IPS-15b (cell line): ENCODE measurements at regions not wholly inside any gene's neighbourhood (a gene's known extent, or its start where the extent isn't known, plus 50 kb on each side); places are given as distances from the start of the nearest gene placed in this dataset.

Source experiments
- H3K27me3 ChIP-seq: one replicate; pipeline ENCODE4 v1.6.1; 2013; ENCODE audit warnings: low read length; ENCODE audit not compliant: control insufficient read depth, insufficient read depth
- H3K36me3 ChIP-seq: one replicate; pipeline ENCODE4 v1.6.1; 2013; ENCODE audit warnings: low read length; ENCODE audit not compliant: control insufficient read depth, insufficient read depth
- H3K4me1 ChIP-seq: one replicate; pipeline ENCODE4 v1.6.1; 2013; ENCODE audit warnings: mild to moderate bottlenecking, low read length; ENCODE audit not compliant: control insufficient read depth, insufficient read depth
- H3K4me3 ChIP-seq: one replicate; pipeline ENCODE4 v1.5.1; 2013; ENCODE audit warnings: low read depth, low read length
- H3K9ac ChIP-seq: one replicate; pipeline ENCODE4 v1.6.1; 2013; ENCODE audit warnings: low read depth, mild to moderate bottlenecking, low read length
- H3K9me3 ChIP-seq: one replicate; pipeline ENCODE4 v1.6.1; 2013; ENCODE audit warnings: mild to moderate bottlenecking, low read length; ENCODE audit not compliant: control insufficient read depth, insufficient read depth

- H3K9ac ChIP-seq = no peak overlapping the region
- H3K27me3 ChIP-seq = no peaks in the 10 kb centered on the region
- peaks cover 10% of the 10 kb centered on the region for H3K4me1 ChIP-seq
- H3K36me3 ChIP-seq = no peaks in the 10 kb centered on the region
- no peak overlapping the region for H3K4me3 ChIP-seq
- H3K9me3 ChIP-seq = no peaks in the 10 kb centered on the region
These were observed 198.5 kb downstream of the SP3 start for GRCh38 chr2:173766537-173767289.

GRCh38 chr2:173770947-173771678 lies 194.1 kb downstream of the SP3 start:
- H3K9me3 ChIP-seq = no peaks in the 10 kb centered on the region
- no peaks in the 10 kb centered on the region for H3K36me3 ChIP-seq
- no peak overlapping the region for H3K9ac ChIP-seq
- H3K27me3 ChIP-seq = no peaks in the 10 kb centered on the region
- no peak overlapping the region for H3K4me3 ChIP-seq
- peaks cover 2% of the 10 kb centered on the region for H3K4me1 ChIP-seq

- Histone ChIP-seq H3K27me3 (no peaks in the 10 kb centered on the region), H3K9ac (no peak overlapping the region), H3K9me3 (no peaks in the 10 kb centered on the region), H3K36me3 (no peaks in the 10 kb centered on the region), H3K4me1 (peaks cover 2% of the 10 kb centered on the region), H3K4me3 (no peak overlapping the region)
These were observed 193.0 kb downstream of the SP3 start for GRCh38 chr2:173772205-173772604.

- Histone ChIP-seq H3K4me3 (no peak overlapping the region), H3K9ac (no peak overlapping the region), H3K4me1 (peaks cover 2% of the 10 kb centered on the region), H3K27me3 (no peaks in the 10 kb centered on the region), H3K36me3 (no peaks in the 10 kb centered on the region), H3K9me3 (no peaks in the 10 kb centered on the region)
These were observed 192.1 kb downstream of the SP3 start for GRCh38 chr2:173773076-173773475.

GRCh38 chr2:173775440-173775839 lies 189.7 kb downstream of the SP3 start:
- Histone ChIP-seq H3K9ac (no peak overlapping the region), H3K4me1 (peaks cover 2% of the 10 kb centered on the region), H3K27me3 (no peaks in the 10 kb centered on the region), H3K4me3 (no peak overlapping the region), H3K36me3 (no peaks in the 10 kb centered on the region), H3K9me3 (no peaks in the 10 kb centered on the region)

DNA sequence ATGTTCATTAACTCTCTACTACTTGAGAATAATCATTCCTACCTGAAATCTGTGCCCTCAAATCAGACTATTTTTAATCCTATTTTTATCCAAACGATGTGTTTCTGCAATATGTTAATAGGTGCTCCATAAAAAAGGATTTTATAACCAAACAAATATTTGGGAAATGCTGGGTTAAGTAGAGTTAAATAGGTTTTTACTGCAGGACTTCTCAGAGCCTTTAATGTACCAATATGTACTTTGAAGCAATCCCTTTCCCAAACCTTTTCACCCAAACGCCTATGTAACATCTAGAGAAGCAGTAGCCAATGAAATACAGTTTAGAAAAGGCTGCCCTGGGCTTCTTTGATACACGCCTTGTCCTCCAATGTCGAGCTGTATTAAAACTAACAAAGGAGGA lies 182.5 kb downstream of the SP3 start:
- Histone ChIP-seq H3K4me3 (no peak overlapping the region), H3K36me3 (no peaks in the 10 kb centered on the region), H3K4me1 (no peaks in the 10 kb centered on the region), H3K27me3 (no peaks in the 10 kb centered on the region), H3K9me3 (no peaks in the 10 kb centered on the region), H3K9ac (no peak overlapping the region)

DNA sequence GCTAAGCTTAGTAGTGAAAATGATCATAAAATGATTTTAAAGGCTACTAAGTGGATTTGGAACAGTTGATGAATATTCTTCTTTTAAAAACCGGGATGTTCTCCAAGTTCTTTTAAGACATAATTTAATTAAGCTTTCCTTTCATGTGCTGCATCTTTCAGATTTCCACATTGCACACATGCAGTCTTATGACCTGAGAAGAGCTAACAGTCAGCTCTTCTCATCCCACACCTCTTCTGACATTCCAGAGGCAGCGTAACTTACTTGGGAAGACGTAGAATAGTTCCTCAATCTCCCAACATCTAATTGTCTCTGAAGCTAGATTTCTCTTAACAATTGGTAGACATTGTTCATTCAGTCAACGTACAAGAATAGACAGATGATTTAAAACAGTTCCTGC lies 181.8 kb downstream of the SP3 start:
- no peak overlapping the region for H3K9ac ChIP-seq
- H3K27me3 ChIP-seq = no peaks in the 10 kb centered on the region
- H3K4me3 ChIP-seq = no peak overlapping the region
- H3K36me3 ChIP-seq = no peaks in the 10 kb centered on the region
- no peaks in the 10 kb centered on the region for H3K9me3 ChIP-seq
- no peaks in the 10 kb centered on the region for H3K4me1 ChIP-seq

DNA sequence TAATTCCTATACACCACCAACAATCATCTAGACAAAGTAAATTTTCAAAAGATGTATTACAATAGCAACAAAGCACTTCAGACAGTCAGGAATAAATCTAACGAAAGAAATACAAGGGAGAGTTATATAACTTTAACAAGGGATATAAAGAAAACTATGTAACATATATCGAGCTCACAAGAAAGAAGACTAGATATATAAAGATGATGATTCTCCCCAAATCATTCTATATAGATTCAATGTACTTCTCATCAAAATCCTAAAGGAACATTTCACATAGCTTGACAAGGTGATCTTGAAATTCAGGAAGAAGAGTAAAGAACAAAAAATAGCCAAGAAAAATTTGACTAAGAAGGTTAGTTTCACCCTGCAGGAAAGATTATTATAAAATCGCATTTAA lies 179.4 kb downstream of the SP3 start:
- Histone ChIP-seq H3K9me3 (no peaks in the 10 kb centered on the region), H3K4me3 (no peak overlapping the region), H3K4me1 (no peaks in the 10 kb centered on the region), H3K36me3 (no peaks in the 10 kb centered on the region), H3K27me3 (no peaks in the 10 kb centered on the region), H3K9ac (no peak overlapping the region)

DNA sequence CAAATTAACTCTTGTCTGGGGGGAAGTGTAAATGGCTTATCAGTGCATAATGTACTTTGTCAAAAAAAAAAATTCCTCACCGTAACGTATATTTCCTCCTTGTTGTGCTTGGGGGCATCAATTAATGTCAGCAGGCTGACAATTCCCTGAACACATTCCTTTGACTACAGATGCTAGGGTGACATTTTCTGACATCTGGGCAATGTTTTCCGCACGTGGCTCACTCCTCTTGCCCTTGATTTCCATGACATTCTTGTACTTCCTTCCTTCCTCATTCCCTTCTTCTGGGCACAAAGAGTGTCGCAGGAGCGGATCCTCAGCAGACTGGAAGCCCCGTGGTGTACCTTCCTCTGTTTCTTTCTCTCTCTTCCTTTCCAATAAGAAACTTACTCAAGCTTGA lies 173.7 kb downstream of the SP3 start:
- Histone ChIP-seq H3K4me1 (peaks cover 17% of the 10 kb centered on the region), H3K27me3 (no peaks in the 10 kb centered on the region), H3K36me3 (no peaks in the 10 kb centered on the region), H3K9ac (no peak overlapping the region), H3K9me3 (no peaks in the 10 kb centered on the region), H3K4me3 (no peak overlapping the region)

DNA sequence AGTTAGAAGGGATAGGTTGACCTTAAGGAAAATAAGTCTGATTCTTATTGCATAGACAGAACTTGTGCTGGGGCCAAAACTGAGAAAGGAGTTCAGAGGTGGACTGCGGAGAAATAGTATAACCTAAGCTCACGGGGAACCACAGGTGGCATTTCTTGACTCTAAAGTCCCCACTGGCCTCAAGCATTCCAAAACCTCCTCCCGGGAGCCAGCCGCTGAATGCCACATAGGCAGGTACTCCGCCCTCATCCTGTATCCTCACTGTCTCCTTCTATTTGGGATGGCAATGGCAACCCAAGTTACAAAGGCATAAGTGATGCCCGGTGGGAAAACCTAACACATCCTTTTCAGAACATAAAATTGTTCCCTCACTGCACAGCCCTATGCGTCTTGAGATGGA lies 173.0 kb downstream of the SP3 start:
- peaks cover 22% of the 10 kb centered on the region for H3K4me1 ChIP-seq
- H3K36me3 ChIP-seq = no peaks in the 10 kb centered on the region
- H3K9me3 ChIP-seq = no peaks in the 10 kb centered on the region
- H3K27me3 ChIP-seq = no peaks in the 10 kb centered on the region
- no peak overlapping the region for H3K4me3 ChIP-seq
- H3K9ac ChIP-seq = no peak overlapping the region

- Histone ChIP-seq H3K4me3 (no peak overlapping the region), H3K4me1 (peaks cover 28% of the 10 kb centered on the region), H3K36me3 (no peaks in the 10 kb centered on the region), H3K9ac (no peak overlapping the region), H3K27me3 (no peaks in the 10 kb centered on the region), H3K9me3 (no peaks in the 10 kb centered on the region)
These were observed 172.4 kb downstream of the SP3 start for GRCh38 chr2:173792741-173793140.
